B cell (primary cell): ENCODE measurements at regions not wholly inside any gene's neighbourhood (a gene's known extent, or its start where the extent isn't known, plus 50 kb on each side); places are given as distances from the start of the nearest gene placed in this dataset.

Source experiments
- ATAC-seq: fragments of 200-7000 bp; cut with Tn5 transposase; one replicate; pipeline ENCODE4 v1.10.0; 2021; ENCODE audit warnings: low read depth, mild to moderate bottlenecking, moderate number of reproducible peaks, moderate library complexity
- CTCF ChIA-PET: fragments of 350-600 bp; sonication (Branson Sonifier 250); formaldehyde crosslinking; loops from one replicate; lab custom pipeline; 2021; ENCODE audit warnings: antibody characterized with exemption, inconsistent platforms; lab: Charles Lee
- POLR2A ChIA-PET: fragments of 350-600 bp; sonication (Branson Sonifier 250); formaldehyde crosslinking; loops from one replicate; lab custom pipeline; 2021; ENCODE audit warnings: antibody characterized with exemption; lab: Charles Lee
- DNase-seq: peaks from one replicate; pipeline ENCODE4 v3.0.0; 2013
- H2AFZ ChIP-seq: 2 replicates; pipeline ENCODE4 v1.6.1; 2012; ENCODE audit warnings: mild to moderate bottlenecking, low read depth, low read length; ENCODE audit not compliant: insufficient read depth, poor library complexity, severe bottlenecking
- H3K27ac ChIP-seq, 2 donors: 1 replicate in 1 of 2; 2 replicates in 1 of 2; pipeline ENCODE4 v1.5.1; 2012 to 2013; ENCODE audit warnings: low read length in 2 of 2, mild to moderate bottlenecking in 2 of 2, moderate library complexity in 1 of 2
- H3K27me3 ChIP-seq, 4 experiments: fragments of 200-600 bp in 1 of 4; sonication (generic) in 1 of 4; replicated peaks in 1 of 4; 1 replicate in 2 of 4; 2 replicates in 2 of 4; pipeline versions ENCODE4 v1.6.1 to v1.7.0; 2013 to 2016; ENCODE audit warnings: low read length in 3 of 4, mild to moderate bottlenecking in 2 of 4, mixed read lengths in 1 of 4, moderate library complexity in 1 of 4; ENCODE audit not compliant: insufficient read depth in 4 of 4, control insufficient read depth in 3 of 4; ENCODE audit errors: control extremely low read depth in 1 of 4
- H3K36me3 ChIP-seq, 2 experiments: replicated peaks in 1 of 2; 1 replicate in 1 of 2; 2 replicates in 1 of 2; pipeline versions ENCODE4 v1.6.1 to v1.7.1; 2013; ENCODE audit warnings: low read length in 1 of 2; ENCODE audit not compliant: insufficient read depth in 2 of 2, control insufficient read depth in 1 of 2; ENCODE audit errors: control extremely low read depth in 1 of 2, extremely low read depth in 1 of 2
- H3K4me1 ChIP-seq, 2 donors: fragments of 200-600 bp in 1 of 2; sonication (generic) in 1 of 2; 1 replicate in 1 of 2; 2 replicates in 1 of 2; pipeline versions ENCODE4 v1.5.1 to v1.6.1; 2013 to 2017; ENCODE audit warnings: low read length in 2 of 2; ENCODE audit not compliant: control insufficient read depth in 2 of 2, insufficient read depth in 2 of 2
- H3K4me2 ChIP-seq: replicated peaks from 2 replicates; pipeline ENCODE3; 2012; ENCODE audit warnings: mild to moderate bottlenecking, low read depth, low read length; ENCODE audit not compliant: poor library complexity, severe bottlenecking
- H3K4me3 ChIP-seq, 5 experiments: fragments of 200-600 bp in 1 of 5; sonication (generic) in 1 of 5; 1 replicate in 3 of 5; 2 replicates in 2 of 5; pipeline versions ENCODE4 v1.5.1 to v1.7.0; 2011 to 2016; ENCODE audit warnings: low read length in 4 of 5, mild to moderate bottlenecking in 4 of 5, low read depth in 2 of 5, control low read depth in 1 of 5, moderate library complexity in 1 of 5; ENCODE audit not compliant: insufficient read depth in 1 of 5; ENCODE audit errors: control extremely low read depth in 1 of 5, extremely low read depth in 1 of 5
- H3K79me2 ChIP-seq: fragments of 200-600 bp; sonication (generic); one replicate; pipeline ENCODE4 v1.6.0; 2016; ENCODE audit warnings: low read length; ENCODE audit not compliant: control insufficient read depth, insufficient read depth
- H3K9ac ChIP-seq: fragments of 200-600 bp; sonication (generic); 2 replicates; pipeline ENCODE4 v1.6.1; 2017; ENCODE audit warnings: mild to moderate bottlenecking, low read length, moderate library complexity
- H3K9me3 ChIP-seq, 3 donors: one replicate each; pipeline versions ENCODE4 v1.6.1 to v1.7.1; 2013; ENCODE audit warnings: low read length in 2 of 3; ENCODE audit not compliant: control insufficient read depth in 2 of 3, insufficient read depth in 1 of 3; ENCODE audit errors: control extremely low read depth in 1 of 3
- H4K20me1 ChIP-seq: 2 replicates; pipeline ENCODE4 v1.6.0; 2012; ENCODE audit warnings: mild to moderate bottlenecking, low read length; ENCODE audit not compliant: insufficient read depth, control insufficient read depth, poor library complexity, severe bottlenecking
- H3K27ac Mint-ChIP-seq: one replicate; pipeline ENCODE4 v1.8.0; 2021; ENCODE audit warnings: mixed read lengths
- H3K27me3 Mint-ChIP-seq: one replicate; pipeline ENCODE4 v1.8.0; 2021; ENCODE audit warnings: mixed read lengths
- H3K4me1 Mint-ChIP-seq: one replicate; pipeline ENCODE4 v1.8.0; 2021; ENCODE audit warnings: mixed read lengths
- H3K4me3 Mint-ChIP-seq: one replicate; pipeline ENCODE4 v1.8.0; 2021; ENCODE audit warnings: mixed read lengths
- H3K9me3 Mint-ChIP-seq: one replicate; pipeline ENCODE4 v1.8.0; 2022; ENCODE audit warnings: mixed read lengths; ENCODE audit not compliant: insufficient read depth
- EZH2 ChIP-seq: IDR thresholded peaks from 2 replicates; pipeline ENCODE4 v1.6.1; 2012; ENCODE audit warnings: borderline replicate concordance, low read depth, mild to moderate bottlenecking, moderate library complexity, low read length; ENCODE audit not compliant: insufficient read depth, poor library complexity, severe bottlenecking
- WGBS: methylation state at CpG from one replicate; pipeline ENCODE4 v1.1.5; 2013; ENCODE audit warnings: missing lambda C conversion rate; ENCODE audit not compliant: insufficient coverage; 5-methylcytosine and 5-hydroxymethylcytosine counted together
- intact Hi-C: fragments of 100-400 bp; cut with micrococcal nuclease; formaldehyde crosslinking; loops from one replicate; pipeline ENCODE4 v1.10.0; 2022
- TF ChIP-seq, protein P1 (sequence below): fragments of 200-600 bp; IDR thresholded peaks from one replicate; pipeline ENCODE4 v1.8.0; 2022; ENCODE audit warnings: antibody characterized with exemption, mild to moderate bottlenecking

DNA sequence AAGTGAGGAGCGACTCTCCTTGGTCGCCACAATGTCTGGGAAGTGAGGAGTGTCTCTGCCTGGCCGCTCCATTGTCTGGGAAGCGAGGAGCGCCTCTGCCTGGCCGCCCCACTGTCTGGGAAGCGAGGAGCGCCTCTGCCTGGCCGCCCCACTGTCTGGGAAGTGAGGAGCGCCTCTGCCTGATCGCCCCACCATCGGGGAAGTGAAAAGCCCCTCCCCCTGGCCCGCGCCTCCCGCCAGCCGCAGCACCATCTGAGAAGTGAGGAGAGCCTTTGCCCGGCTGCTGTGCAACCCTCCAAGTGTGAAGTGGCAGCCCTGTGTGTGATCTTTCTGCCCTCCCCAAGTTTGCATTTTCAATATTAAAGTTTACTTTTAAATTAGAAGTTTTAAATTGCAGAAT, 95.0 kb upstream of the PPP2R5A start:
- Histone ChIP-seq H4K20me1 (no peaks in the 10 kb centered on the region), H2AFZ (no peak overlapping the region), H3K79me2 (no peaks in the 10 kb centered on the region), H3K36me3 (no peaks in the 10 kb centered on the region), H3K4me3 (no peak overlapping the region), H3K27ac (no peak overlapping the region), H3K4me2 (no peak overlapping the region), H3K4me1 (peaks cover 26 to 27% of the 10 kb centered on the region in 2 donors), H3K9me3 (peaks cover 0 to 2% (median 0%) of the 10 kb centered on the region in 3 donors), H3K27me3 (no peaks in the 10 kb centered on the region), H3K9ac (no peak overlapping the region)
- TF ChIP-seq, protein P1, sequence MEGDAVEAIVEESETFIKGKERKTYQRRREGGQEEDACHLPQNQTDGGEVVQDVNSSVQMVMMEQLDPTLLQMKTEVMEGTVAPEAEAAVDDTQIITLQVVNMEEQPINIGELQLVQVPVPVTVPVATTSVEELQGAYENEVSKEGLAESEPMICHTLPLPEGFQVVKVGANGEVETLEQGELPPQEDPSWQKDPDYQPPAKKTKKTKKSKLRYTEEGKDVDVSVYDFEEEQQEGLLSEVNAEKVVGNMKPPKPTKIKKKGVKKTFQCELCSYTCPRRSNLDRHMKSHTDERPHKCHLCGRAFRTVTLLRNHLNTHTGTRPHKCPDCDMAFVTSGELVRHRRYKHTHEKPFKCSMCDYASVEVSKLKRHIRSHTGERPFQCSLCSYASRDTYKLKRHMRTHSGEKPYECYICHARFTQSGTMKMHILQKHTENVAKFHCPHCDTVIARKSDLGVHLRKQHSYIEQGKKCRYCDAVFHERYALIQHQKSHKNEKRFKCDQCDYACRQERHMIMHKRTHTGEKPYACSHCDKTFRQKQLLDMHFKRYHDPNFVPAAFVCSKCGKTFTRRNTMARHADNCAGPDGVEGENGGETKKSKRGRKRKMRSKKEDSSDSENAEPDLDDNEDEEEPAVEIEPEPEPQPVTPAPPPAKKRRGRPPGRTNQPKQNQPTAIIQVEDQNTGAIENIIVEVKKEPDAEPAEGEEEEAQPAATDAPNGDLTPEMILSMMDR, result no peak
- TF ChIP-seq EZH2, result no peak
- intact Hi-C loops, result no loop called here
- Mint-ChIP-seq H3K27me3 (no peaks in the 10 kb centered on the region), H3K4me3 (no peak overlapping the region), H3K4me1 (peaks cover 24% of the 10 kb centered on the region), H3K9me3 (peaks cover 4% of the 10 kb centered on the region), H3K27ac (no peak overlapping the region)
- ChIA-PET POLR2A (no interaction called here), CTCF (no interaction called here)
- 84% methylated on average over 8 of the region's 17 CpGs for WGBS
- no peak for DNase-seq
- no peak for ATAC-seq

DNA sequence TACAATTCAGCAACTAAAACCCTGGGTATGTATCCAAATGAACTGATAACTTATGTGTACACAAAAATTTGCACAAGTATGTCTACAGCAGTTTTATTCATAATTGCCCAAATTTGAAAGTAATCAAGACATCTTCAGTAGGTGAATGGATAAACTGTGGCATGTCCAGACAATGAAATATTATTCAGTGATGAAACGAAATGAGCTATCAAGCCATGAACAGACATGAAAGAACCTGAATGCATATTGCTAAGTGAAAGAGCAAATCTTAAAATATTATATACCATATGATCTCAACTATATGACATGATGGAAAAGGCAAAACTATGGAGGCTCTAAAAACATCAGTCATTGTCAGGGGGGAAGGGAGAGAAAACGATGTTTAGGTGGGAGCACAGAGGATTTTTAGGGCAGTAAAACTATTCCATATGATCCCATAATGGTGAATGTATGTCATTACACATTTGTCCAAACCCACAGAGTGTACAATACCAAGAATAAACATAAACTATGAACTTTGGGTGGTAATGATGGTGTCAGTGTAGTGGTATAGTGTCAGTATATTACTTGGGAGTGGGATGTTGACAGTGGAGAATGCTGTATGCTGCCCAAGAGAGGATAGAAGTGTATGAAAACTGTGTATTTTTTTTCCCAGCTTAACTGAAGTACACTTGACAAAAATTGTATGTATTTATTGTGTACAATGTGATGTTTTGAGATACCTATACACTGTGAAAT, 92.8 kb upstream of the PPP2R5A start:
- no peaks in the 10 kb centered on the region for H3K79me2 ChIP-seq
- H3K4me1 Mint-ChIP-seq, result peaks cover 13% of the 10 kb centered on the region
- H3K27ac ChIP-seq, result no peak overlapping the region
- WGBS, result no CpG with 5 or more reads among the region's 2 CpGs
- H2AFZ ChIP-seq, result no peak overlapping the region
- no peaks in the 10 kb centered on the region for H3K36me3 ChIP-seq
- DNase-seq (no peak), ATAC-seq (no peak)
- H3K9me3 ChIP-seq, result peaks cover 0 to 8% (median 0%) of the 10 kb centered on the region in 3 donors
- TF ChIP-seq, protein P1, result no peak
- TF ChIP-seq EZH2, result no peak
- no peaks in the 10 kb centered on the region for H3K27me3 ChIP-seq
- H3K4me1 ChIP-seq, result peaks cover 14 to 16% of the 10 kb centered on the region in 2 donors
- H3K27ac Mint-ChIP-seq, result no peak overlapping the region
- peaks cover 7% of the 10 kb centered on the region for H3K9me3 Mint-ChIP-seq
- H3K27me3 Mint-ChIP-seq, result no peaks in the 10 kb centered on the region
- CTCF ChIA-PET, result no interaction called here
- intact Hi-C loops, result no loop called here
- no peak overlapping the region for H3K9ac ChIP-seq
- no peak overlapping the region for H3K4me3 Mint-ChIP-seq
- POLR2A ChIA-PET, result no interaction called here
- no peak overlapping the region for H3K4me3 ChIP-seq
- H3K4me2 ChIP-seq, result no peak overlapping the region
- no peaks in the 10 kb centered on the region for H4K20me1 ChIP-seq
